ENCODE measurements at regions not wholly inside any gene's neighbourhood (a gene's known extent, or its start where the extent isn't known, plus 50 kb on each side); places are given as distances from the start of the nearest gene placed in this dataset.

DNA sequence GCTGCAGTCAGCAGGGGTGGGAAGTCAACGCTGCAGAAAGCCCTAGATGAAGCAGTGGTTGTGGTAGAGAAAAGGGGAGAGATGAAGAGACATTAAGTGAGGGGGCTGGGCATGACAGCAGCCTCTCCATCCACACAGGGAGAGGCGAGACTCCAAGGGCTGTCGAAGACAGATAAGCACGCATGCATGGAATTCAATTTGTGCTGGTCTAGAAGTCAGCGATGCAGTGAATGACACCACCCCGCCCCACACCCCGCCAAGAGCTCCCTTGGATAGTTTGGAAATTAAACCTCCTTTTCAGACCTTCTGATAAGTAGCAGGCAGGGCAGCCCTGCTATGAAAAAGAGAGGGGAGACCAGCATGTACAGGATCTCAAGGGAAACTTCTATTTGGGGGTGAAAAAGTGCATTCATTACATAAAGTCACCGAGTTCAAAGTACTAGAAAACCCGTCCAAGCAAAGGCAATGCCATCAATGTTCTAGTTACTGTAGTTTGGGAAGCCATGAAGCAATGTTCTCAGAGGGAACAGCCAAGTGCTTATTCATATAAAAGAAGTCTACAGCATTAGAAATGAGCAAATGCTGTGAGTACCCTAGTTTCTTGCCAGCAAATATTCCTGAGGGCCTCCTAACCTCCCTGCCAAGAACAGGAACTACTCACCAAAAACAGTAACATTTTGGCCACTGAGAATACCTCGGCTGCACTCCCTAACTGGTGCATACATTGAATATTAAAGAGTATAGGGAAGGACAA is 152.3 kb upstream of the ANXA10 start:
- DNase-seq (ENCODE audit: low read depth), result no peak
- TF ChIP-seq, protein P1, sequence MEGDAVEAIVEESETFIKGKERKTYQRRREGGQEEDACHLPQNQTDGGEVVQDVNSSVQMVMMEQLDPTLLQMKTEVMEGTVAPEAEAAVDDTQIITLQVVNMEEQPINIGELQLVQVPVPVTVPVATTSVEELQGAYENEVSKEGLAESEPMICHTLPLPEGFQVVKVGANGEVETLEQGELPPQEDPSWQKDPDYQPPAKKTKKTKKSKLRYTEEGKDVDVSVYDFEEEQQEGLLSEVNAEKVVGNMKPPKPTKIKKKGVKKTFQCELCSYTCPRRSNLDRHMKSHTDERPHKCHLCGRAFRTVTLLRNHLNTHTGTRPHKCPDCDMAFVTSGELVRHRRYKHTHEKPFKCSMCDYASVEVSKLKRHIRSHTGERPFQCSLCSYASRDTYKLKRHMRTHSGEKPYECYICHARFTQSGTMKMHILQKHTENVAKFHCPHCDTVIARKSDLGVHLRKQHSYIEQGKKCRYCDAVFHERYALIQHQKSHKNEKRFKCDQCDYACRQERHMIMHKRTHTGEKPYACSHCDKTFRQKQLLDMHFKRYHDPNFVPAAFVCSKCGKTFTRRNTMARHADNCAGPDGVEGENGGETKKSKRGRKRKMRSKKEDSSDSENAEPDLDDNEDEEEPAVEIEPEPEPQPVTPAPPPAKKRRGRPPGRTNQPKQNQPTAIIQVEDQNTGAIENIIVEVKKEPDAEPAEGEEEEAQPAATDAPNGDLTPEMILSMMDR (conservative IDR thresholded peaks at IDR 0.05; ENCODE audit: low read depth, low read length), result no peak

GRCh38 chr4:167943872-167944505 is 148.3 kb upstream of the ANXA10 start:
- no peak overlapping the region for H3K4me3 ChIP-seq (ENCODE audit: low read length)
- DNase-seq (ENCODE audit: low read depth), result no peak
- TF ChIP-seq, protein P1 (conservative IDR thresholded peaks at IDR 0.05; ENCODE audit: low read depth, low read length), result no peak

More for the DNA sequence above, 152.3 kb upstream of the ANXA10 start:
- no peak overlapping the region for H3K4me3 ChIP-seq (ENCODE audit: low read length)

DNA sequence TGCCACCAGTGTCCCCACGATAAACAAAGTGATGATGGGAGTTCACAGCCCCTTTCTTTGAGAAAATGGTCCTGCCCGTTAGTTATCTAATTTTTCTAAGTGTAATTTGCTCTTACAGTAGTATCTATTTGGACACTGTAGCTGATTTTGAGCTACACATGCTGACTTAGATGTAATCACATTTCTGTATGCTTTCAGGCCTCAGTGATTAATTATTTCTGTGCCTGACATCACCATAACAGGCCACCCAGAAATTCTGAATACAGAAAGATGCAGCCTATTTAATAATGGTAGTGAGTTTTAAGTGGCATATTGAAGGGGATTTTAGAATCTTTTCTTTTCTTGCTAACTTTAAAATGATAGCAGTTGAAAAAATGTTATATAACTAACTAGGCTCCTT is 147.6 kb upstream of the ANXA10 start:
- no peak for DNase-seq (ENCODE audit: low read depth)
- no peak overlapping the region for H3K4me3 ChIP-seq (ENCODE audit: low read length)
- TF ChIP-seq, protein P1 (conservative IDR thresholded peaks at IDR 0.05; ENCODE audit: low read depth, low read length), result no peak

- DNase-seq (ENCODE audit: low read depth), result no peak
- TF ChIP-seq, protein P1 (conservative IDR thresholded peaks at IDR 0.05; ENCODE audit: low read depth, low read length), result no peak
- H3K4me3 ChIP-seq (ENCODE audit: low read length), result no peak overlapping the region
These were observed 137.3 kb upstream of the ANXA10 start for GRCh38 chr4:167955006-167955405.

- no peak overlapping the region for H3K4me3 ChIP-seq (ENCODE audit: low read length)
- no peak for DNase-seq (ENCODE audit: low read depth)
- TF ChIP-seq, protein P1 (conservative IDR thresholded peaks at IDR 0.05; ENCODE audit: low read depth, low read length), result no peak
These were observed 135.7 kb upstream of the ANXA10 start for GRCh38 chr4:167956676-167957075.

DNA sequence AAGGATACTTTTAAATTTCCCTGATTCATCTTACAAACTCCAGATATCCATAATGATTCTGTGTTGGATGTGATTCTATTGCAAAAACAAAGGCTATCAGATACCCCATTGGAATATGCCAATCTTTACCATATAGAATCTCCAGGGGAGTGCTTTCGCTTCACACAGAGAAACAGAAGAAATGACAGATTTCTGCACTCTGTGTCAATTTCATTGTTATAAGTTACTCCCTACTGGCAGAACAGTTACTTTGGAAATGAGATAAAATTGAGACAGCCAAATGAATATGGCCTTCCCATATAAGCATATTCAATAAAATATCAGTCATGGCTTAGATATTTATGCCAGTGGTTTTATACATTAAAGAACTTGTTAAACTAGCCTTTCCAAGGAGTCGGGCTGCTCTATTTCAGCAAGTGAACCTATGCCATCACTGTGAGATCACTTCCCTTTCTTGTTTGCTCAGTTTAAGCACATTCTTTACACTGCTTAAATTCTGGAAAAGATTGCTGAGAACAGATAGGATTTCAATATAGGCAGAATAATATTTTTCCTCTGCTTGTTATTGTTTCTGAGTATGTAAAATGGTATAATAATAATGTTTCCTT is 127.5 kb upstream of the ANXA10 start:
- TF ChIP-seq, protein P1 (conservative IDR thresholded peaks at IDR 0.05; ENCODE audit: low read depth, low read length), result no peak
- H3K4me3 ChIP-seq (ENCODE audit: low read length), result no peak overlapping the region
- DNase-seq (ENCODE audit: low read depth), result no peak
